HG02571 (cell line): ENCODE measurements at regions not wholly inside any gene's neighbourhood (a gene's known extent, or its start where the extent isn't known, plus 50 kb on each side); places are given as distances from the start of the nearest gene placed in this dataset.

Source experiments
- ATAC-seq: cut with Tn5 transposase; IDR thresholded peaks from one replicate; pipeline ENCODE4 v1.9.1; 2021; ENCODE audit warnings: mild to moderate bottlenecking, moderate library complexity; ENCODE audit not compliant: unreplicated experiment

- no peak for ATAC-seq
These were observed 355.1 kb downstream of the EPM2A start for GRCh38 chr6:145380186-145380585.

DNA sequence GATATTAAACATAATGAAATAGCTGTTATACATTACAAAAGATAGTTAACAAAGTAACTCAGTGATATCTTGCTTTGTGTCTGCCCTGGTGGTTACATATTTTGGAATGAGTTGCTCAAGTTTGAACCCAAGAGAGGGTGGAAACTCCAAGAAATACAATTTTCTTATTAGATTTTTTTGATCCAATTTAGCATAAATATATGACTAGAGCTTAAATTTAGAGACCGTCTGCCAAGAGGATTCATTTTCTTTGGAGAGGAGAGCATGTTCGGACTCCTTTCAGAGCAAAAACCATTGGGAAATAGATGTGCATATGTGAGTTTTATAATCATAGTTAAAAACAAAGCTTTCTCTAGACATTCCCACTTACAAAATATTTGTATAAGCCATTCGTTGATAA, 353.4 kb downstream of the EPM2A start:
- no peak for ATAC-seq

GRCh38 chr6:145383428-145383827, 351.9 kb downstream of the EPM2A start:
- no peak for ATAC-seq

- no peak for ATAC-seq
These were observed 350.8 kb downstream of the EPM2A start for GRCh38 chr6:145384503-145384902.

DNA sequence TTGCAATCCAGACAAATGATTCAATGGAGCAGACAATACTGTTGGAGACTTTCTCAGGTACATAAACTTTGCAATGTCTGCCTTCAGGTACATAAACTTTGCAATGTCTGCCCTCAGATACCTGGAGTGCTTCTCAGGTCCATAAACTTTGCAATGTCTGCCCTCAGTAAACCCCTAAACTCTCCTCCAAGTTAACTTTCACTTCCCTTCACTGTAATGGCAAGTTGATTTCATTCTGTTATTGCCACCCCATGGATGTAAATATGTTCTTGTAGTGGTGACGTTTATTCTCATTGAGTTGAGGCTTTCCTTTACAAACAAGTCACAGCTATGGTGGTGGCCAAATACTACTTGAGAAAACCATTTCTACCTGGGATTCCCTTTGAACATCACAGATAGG, 338.8 kb downstream of the EPM2A start:
- no peak for ATAC-seq

GRCh38 chr6:145400508-145400907, 334.8 kb downstream of the EPM2A start:
- no peak for ATAC-seq

DNA sequence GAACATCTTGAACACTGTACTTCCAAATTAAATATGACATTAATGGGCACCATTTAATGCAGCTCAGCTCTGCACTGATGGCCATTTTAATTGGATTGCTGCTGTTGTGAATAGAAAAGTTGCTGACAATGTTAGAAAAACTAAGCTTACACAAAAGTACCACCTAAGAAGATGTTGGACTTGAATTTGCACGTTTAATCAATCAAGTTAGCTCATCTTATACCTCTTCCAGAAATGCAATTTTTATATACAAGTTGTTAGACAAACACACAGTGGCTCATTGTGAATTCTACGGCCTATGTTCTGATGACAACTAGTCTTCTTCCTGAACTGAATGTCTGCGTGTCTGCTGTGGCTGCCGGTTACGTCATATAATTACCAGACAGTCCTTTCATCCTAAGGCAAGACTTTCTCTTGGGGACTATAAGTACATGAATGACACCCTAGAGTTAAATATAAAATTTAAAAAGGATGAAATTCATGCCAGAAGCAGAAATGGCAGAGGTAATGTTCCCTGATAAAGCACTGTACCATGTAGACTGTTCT, 330.2 kb downstream of the EPM2A start:
- no peak for ATAC-seq

- ATAC-seq, result no peak
These were observed 328.5 kb downstream of the EPM2A start for GRCh38 chr6:145406783-145407182.

DNA sequence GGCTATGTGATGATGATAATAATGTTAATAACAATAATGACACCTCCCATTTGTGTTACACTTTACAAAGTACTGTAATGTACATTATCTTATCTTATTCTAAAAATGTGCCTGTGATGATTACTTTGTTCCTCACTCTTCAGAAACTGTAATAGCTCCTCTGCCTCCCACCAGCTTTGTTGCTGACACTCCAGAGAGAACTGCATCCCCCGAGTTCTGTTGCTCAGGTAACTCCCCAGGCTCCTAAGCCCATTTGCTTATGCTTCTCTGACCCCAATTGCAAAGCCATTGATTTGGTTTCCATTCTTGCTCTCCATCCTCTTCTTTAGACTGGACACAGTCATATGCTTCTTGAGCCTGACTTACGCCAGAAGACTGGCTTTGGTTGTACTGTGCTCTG, 319.7 kb downstream of the EPM2A start:
- ATAC-seq, result no peak

- ATAC-seq, result no peak
These were observed 314.7 kb downstream of the EPM2A start for GRCh38 chr6:145420599-145420998.

DNA sequence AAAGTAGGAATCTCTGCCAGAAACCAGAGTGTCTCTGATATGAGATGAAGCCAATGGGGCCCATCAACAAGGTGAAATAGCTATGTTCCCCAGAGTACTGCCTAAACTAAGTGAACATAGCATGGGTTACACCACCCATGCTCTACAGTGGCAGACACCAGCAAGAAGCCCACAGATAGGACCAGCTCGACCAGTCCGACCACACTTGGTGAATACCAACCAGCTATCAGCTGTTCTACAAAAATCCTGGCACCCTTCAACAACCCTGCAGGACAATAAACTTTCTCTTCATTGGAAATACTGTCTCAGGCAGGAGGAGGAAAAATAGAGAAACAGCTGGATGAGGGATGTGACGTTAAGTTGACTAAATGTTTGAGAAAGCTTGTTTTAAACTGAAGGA, 311.4 kb downstream of the EPM2A start:
- ATAC-seq, result no peak

DNA sequence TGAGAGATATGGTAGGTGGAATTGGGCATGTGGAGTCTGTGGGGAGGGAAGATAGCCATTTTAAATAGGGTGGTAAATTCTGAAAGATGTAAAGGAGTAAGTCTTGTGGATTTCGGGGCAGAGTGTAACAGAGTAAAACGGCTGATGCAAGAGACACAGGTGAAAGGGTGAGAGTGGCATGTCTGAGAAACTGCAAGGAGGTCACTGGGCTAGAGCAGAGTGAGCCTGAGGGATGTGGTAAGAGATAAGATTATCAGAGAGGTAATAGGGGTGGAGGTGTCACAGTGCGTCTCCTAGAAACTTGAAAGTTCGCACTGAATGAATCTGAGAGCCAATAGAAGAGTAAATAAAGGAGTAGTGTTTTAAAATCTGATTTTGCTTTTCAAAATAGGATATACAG, 308.1 kb downstream of the EPM2A start:
- ATAC-seq, result no peak

DNA sequence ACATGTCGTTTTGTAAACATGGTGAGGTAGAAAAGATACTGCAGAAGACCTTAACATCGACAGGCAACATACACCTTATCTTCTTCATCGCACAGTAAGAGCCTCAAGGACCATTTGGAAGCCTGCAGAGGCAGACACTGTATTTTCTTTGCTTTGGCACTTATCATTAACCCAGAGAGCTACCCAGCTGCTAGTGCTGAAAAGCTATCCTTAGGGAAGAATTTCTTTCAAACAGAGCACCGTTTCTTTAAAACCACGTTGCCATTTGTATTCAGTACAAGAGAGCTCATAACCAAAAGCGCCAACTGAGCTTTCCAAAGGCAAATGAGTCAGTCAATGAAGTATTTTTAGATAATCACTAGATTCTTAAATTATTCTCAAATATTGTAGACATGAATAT, 306.6 kb downstream of the EPM2A start:
- ATAC-seq, result no peak

DNA sequence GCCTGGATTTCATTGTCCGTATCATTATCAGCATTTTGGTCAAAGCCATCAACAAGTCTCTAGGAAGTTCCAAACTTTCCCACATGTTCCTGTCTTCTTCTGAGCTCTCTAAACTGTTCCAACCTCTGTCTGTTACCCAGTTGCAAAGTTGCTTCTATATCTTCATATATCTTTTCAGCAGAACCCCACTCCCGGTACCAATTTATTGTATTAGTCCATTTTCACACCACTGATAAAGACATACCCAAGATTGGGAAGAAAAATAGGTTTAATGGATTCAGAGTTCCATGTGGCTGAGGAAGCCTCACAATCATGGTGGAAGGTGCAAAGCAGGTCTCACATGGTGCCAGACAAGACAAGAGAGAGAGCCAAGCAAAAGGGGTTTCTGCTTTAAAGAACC, 293.2 kb downstream of the EPM2A start:
- ATAC-seq, result no peak

GRCh38 chr6:145445674-145446073, 289.6 kb downstream of the EPM2A start:
- no peak for ATAC-seq

GRCh38 chr6:145451029-145451428, 284.3 kb downstream of the EPM2A start:
- no peak for ATAC-seq

GRCh38 chr6:145453376-145453775, 281.9 kb downstream of the EPM2A start:
- ATAC-seq, result no peak

DNA sequence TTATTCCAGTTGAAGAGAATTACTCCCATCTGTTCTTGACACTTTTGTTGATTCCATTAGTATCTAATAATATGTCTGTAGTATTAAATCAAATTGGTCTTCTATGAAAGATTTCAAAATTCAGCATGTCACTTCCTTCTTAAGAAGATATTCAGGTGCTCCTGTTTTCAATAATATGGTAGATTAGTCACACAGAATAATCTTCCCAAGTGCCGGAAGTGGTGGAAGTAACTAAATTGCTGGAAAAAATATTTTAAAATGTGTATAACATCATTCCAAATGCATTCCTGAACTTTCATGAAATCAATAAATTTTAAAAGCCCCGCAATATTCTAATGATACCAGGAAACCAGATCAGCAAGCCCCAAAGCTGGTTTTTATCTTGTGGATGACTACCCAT, 281.3 kb downstream of the EPM2A start:
- no peak for ATAC-seq

DNA sequence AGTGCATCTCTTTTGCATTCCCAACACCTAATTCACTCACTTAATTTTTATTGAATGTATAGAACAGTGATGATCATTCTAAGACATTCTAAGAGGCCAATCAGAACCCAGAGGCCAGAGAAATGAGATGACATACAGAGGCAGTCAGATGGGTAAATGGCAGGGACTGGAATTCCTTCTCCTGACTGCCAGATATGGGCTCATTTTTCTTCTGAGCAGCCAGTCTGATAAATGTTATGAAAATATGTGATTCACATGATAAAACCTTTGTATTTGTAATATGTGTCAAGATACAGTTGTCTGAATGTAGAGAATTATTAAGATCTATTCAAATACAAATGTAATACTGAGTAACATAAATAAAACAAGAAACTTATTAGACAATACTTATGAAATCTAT, 277.8 kb downstream of the EPM2A start:
- no peak for ATAC-seq

GRCh38 chr6:145468534-145468933, 266.8 kb downstream of the EPM2A start:
- no peak for ATAC-seq

- ATAC-seq, result no peak
These were observed 266.3 kb downstream of the EPM2A start for GRCh38 chr6:145469021-145469420.

DNA sequence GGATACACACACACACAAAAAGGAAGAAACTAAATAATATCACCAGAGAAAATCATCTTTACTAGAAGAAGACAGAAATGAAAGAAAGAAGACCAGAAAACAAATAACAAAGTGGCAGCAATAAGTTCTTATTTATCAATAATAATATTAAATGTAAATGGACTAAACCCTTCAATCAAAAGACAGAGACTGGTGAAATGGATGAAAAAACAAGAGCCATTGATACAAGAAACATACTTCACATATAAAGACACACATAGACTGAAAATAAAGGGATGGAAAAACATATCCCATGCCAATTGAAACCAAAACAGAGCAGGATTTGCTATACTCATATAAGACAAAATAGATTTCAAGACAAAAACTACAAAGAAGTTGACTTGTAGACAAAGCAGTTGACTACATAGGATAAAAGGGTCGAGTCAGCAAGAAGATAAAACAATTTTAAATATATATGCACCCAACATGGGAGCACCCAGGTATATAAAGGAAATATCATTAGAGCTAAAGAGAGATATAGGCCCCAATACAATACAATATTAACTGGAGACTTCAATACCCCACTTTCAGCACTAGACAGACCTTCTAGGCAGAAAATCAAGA, 259.4 kb downstream of the EPM2A start:
- no peak for ATAC-seq

DNA sequence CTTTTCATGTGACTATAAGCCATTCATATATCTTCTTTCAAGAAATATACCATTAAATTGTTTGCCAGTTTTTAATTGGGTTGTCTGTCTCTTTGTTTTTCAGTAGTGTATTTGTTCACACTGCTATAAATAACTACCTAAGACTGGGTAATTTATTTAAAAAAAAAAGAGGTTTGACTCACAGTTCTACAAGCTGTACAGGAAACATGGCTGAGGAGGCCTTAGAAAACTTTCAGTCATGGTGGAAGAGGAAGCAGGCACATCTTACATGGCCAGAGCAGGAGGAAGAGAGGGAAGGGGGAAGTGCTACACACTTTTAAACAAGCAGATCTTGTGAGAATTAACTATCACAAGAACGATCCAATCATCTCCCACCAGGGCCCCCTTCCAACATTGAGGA, 255.3 kb downstream of the EPM2A start:
- ATAC-seq, result no peak
